ENCODE measurements at regions not wholly inside any gene's neighbourhood (a gene's known extent, or its start where the extent isn't known, plus 50 kb on each side); places are given as distances from the start of the nearest gene placed in this dataset.

GRCh38 chr2:204468746-204469429 is 76.4 kb upstream of the PARD3B start:
- no peak for ATAC-seq

GRCh38 chr2:204470178-204470620 is 75.1 kb upstream of the PARD3B start:
- intact Hi-C loops (cut with DNase I, micrococcal nuclease) = no loop called here
- ATAC-seq (no peak), DNase-seq (no peak)

More at GRCh38 chr2:204468746-204469429, 76.4 kb upstream of the PARD3B start:
- intact Hi-C loops (cut with DNase I, micrococcal nuclease) = no loop called here
- no peak for DNase-seq

DNA sequence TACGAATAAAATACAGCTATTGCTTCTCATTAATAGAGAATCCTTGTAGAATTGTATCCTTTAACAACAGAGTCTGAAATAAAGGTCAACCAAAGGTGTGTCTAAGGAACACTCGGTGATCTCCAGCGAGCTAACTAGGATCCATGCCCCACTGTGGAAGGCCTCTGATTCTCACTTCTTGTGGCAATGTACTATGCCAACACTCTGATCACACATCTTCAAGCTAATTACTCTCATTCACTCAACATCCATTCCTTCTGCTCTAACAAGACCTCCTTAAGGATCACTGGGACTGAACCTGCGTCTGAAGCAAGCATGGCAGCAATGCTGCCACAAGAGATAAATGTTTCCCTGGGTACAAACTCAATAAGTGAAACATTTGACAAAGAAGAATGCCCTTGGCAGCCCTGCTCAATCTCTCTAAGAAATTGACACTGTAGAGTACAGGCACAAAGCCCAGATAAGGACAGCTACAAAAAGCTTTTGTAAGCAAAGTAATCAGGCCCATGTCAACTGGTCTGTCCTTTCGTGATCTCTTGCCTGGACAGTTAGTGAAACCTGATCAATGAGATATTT is 74.6 kb upstream of the PARD3B start:
- intact Hi-C loops (cut with DNase I, micrococcal nuclease) = no loop called here
- no peak for ATAC-seq
- no peak for DNase-seq

DNA sequence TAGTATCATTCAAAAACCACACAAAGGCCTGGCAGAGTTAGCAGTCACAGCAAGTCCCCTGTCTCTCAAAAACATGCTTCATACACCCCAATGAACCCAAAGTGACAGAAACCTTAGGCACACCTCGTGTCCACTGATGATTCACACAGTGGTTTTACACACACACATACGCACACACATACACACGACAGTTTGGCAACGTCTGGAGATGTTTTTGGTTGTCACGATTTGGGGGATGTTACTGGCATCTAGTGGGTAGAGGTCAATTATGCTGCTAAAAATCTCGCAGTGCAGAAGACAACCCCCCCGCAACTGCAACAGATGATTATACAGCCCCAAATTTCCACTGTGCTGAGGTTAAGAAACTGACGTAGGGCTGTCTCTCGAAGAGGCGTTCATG is 72.9 kb upstream of the PARD3B start:
- ATAC-seq (no peak), DNase-seq (no peak)
- intact Hi-C loops (cut with DNase I, micrococcal nuclease) = no loop called here

- intact Hi-C loops (cut with DNase I, micrococcal nuclease) = no loop called here
- ATAC-seq (peak; percentile 50), DNase-seq (no peak)
Observed at GRCh38 chr2:204473224-204473623, 72.1 kb upstream of the PARD3B start.

DNA sequence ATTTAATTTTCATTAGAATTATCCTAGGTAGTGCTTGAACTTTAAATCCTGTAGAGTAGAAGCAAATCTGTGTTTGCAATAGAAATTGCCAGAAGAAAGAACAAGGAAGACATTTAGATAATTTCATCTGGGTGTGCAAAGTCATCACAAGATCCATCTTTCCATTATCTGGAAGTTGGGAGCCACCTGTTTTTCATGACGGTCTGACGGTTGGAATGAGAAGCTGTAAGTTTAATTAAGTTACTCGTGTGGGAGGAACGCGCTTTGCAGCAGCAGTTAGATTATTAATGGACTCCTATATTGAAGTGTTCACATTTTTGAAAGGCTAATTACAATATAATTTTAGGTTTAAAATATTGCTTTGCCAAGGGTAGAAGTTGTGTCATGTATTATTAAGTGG is 69.9 kb upstream of the PARD3B start:
- ATAC-seq (no peak), DNase-seq (no peak)
- intact Hi-C loops (cut with DNase I, micrococcal nuclease) = no loop called here

- no peak for ATAC-seq
Observed at GRCh38 chr2:204477358-204477950, 67.8 kb upstream of the PARD3B start.

DNA sequence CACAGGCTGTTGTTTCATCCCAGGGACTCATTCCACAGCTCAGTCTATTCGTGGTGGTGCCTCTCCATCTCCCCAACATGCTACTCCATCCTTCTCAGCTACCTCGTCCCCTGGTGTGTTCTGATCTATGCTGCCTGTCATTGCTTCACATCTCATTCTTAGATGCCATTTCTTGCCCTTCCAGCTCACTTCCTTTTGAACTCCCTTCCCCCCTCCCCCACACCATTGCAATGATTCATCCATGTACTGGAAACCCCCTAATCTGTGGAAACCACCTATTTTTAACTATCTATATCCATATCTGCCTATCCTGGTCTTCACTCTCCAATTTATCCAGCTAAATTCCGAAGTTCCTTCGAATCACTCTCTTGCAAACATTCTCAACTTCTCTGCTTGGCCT is 65.7 kb upstream of the PARD3B start:
- no peak for DNase-seq
- ATAC-seq = no peak
- intact Hi-C loops (cut with DNase I, micrococcal nuclease) = no loop called here

More at GRCh38 chr2:204477358-204477950, 67.8 kb upstream of the PARD3B start:
- DNase-seq = no peak
- intact Hi-C loops (cut with DNase I, micrococcal nuclease) = no loop called here

DNA sequence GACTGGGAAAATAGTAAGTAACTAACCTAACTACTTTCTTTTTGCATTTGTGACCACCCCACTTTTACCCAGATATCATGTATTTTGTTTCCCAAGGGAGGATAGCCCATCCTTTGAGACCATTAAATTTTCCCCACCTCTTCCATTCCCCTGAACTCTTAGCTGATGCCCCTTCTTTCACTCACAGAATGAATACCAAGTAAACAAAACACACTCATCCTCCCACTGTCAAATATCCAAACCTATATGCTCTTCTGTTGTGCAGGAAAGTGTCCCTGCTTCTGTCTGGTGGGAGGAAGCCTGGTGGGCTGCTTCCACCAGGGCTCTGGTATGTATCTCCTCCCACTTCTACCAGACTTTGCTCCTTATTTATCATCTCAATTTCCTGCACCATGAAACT is 64.6 kb upstream of the PARD3B start:
- no peak for ATAC-seq
- intact Hi-C loops (cut with DNase I, micrococcal nuclease) = no loop called here
- no peak for DNase-seq

DNA sequence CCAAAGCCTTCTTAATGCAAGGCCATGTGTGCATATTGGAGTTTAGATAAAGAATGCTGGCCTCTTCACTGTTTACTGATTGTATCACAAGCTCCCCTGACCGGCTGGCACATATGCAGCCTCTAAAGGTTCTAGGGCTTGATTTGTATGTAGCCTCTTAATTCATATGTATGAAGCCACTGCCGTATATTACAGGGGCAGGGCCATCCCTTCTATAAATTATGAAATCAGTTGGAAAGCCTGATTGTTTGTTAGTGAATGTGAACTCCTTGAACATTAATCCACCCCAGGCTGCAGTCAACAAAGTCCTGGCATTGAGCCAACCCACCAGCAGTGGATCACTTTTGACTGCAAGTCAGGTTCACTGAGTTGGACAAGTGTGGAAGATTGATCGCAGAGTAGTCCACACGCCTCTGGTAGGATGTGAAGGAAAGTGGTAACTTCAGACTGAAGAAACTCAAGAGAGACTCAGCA is 61.6 kb upstream of the PARD3B start:
- intact Hi-C loops (cut with DNase I, micrococcal nuclease) = no loop called here
- DNase-seq (peak in 1 of 2 donors; percentile 13), ATAC-seq (no peak)

DNA sequence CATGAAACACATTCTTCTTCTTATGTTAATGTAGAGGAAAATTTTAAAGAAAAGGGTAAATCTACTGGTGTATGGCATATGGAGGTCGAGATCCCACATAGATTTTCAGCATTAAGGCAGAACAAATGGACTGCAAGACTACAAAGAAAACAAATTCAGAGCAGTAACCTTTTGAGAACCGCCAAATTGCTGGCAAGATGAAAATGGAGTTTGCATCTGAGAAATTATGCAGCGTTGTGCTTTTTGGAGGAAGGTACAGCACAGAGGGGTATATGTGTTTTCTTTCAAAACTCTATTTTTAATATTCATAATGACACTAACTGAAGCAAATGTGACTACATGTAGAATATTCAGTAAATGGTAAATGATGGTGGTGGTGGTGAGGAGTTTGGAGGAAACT is 59.0 kb upstream of the PARD3B start:
- intact Hi-C loops (cut with DNase I, micrococcal nuclease) = no loop called here
- DNase-seq = no peak
- ATAC-seq = no peak

DNA sequence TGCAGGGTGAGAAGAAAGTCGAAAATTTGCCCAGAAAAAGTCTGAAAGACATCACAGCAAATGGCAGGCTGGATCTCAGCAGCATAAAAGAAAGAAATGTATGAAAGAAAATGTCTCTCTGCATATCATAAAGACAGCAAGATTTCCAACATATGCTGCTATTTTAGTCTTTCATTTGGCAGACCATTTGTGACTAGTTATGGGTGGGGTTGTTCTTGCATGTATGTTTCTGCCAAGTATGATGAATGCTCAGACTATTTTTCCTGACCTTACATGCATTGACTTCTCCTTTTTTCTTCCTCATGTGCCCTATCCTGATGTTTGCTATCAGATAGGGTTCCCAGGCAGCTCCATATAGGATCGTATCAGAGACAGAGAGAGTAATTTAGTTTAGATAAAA is 58.5 kb upstream of the PARD3B start:
- intact Hi-C loops (cut with DNase I, micrococcal nuclease) = no loop called here
- DNase-seq (no peak), ATAC-seq (peak; percentile 66)

- ATAC-seq (no peak), DNase-seq (no peak)
- intact Hi-C loops (cut with DNase I, micrococcal nuclease) = no loop called here
Observed at GRCh38 chr2:204487447-204488229, 57.6 kb upstream of the PARD3B start.

DNA sequence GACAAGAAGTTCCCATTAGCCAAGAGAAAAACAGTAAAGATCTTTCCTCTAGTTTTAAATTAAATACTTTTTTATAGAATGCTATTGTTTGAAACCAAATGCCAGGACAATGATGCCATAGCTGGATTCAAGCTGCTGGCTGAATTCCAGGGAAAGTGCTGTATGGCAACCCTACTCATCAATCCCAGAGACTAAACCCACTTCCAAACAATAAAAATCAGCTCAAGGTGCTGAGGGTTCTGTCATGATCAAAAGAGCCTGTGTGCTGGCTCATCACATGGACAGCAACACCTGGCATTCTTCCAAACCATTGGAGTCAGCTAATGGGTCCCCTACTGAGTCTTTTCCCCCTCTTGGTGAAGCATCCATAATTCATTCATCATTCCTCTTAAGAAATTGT is 53.7 kb upstream of the PARD3B start:
- intact Hi-C loops (cut with DNase I, micrococcal nuclease) = no loop called here
- ATAC-seq (no peak), DNase-seq (no peak)

GRCh38 chr2:204492417-204492816 is 52.9 kb upstream of the PARD3B start:
- DNase-seq (no peak), ATAC-seq (no peak)
- intact Hi-C loops (cut with DNase I, micrococcal nuclease) = no loop called here

DNA sequence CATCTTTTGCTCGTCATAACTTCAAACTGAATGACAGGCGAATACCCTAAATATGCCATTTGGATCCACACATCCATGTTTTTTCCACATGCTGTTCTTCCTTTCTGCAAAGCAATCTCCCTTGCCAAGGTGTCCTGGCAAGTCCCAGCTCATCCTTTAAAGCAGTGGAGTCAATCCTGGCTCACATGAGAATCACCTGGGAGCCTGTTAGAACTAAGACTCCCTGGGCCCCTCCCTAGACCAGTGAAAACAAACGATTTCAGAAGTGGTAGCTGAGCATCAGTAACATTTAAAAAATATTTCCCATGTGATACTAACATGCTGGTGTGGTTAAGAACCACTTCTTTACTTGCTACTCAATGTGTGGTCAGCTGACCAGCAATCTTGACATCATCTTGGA is 50.6 kb upstream of the PARD3B start:
- ATAC-seq = no peak
- intact Hi-C loops (cut with DNase I, micrococcal nuclease) = no loop called here

GRCh38 chr2:204495381-204495780 is 49.9 kb upstream of the PARD3B start:
- DNase-seq (no peak), ATAC-seq (no peak)
- intact Hi-C loops (cut with DNase I, micrococcal nuclease) = no loop called here

More for the DNA sequence above, 50.6 kb upstream of the PARD3B start:
- DNase-seq = no peak
